Stimulated activated CD4-positive, alpha-beta T cell treated with anti-CD3 and anti-CD28 coated beads, Interleukin-1b, Interleukin-23, amount 100 ng/mL, for 1 hour (primary cell): ENCODE measurements at regions not wholly inside any gene's neighbourhood (a gene's known extent, or its start where the extent isn't known, plus 50 kb on each side); places are given as distances from the start of the nearest gene placed in this dataset.
"Not testable (repeated sequence)": the region's sequence is repeated elsewhere in the genome, so short reads cannot be mapped to it uniquely, and the experiment has no call there.

ENCODE experiments used
- DNase-seq, 2 donors: peaks; one replicate each; pipeline ENCODE4 v3.0.0-alpha.2; 2020; ENCODE audit warnings: low read depth in 2 of 2

DNA sequence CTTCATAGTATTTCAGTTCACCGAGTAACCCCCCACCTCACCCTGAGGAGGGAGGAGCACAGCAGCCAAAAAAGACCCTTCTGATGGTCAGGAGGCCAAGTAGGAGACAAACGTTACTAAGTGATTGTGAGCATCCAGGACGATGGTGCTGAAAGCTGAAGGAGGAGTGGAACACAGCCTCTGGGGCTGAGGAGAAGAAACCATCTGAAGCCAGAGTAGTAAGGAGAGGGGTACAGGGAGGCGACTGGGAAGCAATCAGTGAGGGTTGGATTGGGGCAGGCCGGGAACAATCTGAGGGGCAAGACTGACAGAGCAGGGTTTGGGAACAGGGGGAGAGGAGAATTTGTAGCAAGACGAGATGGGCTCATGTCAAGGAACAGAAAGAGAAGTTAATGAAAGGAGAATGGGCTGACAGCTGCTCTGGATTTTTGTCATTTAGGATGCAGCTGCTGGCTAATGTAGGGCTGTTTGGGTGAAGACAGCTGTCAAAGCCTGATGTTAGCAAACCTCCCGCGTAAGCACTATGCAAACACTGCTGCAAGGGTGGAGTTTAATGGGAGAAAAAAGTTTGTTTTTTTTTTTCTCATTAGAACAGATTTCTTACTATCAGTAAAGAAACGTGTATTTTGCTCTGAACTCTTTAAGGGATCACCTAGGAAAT lies 622.2 kb downstream of the EDEM1 start:
- no peak for DNase-seq

DNA sequence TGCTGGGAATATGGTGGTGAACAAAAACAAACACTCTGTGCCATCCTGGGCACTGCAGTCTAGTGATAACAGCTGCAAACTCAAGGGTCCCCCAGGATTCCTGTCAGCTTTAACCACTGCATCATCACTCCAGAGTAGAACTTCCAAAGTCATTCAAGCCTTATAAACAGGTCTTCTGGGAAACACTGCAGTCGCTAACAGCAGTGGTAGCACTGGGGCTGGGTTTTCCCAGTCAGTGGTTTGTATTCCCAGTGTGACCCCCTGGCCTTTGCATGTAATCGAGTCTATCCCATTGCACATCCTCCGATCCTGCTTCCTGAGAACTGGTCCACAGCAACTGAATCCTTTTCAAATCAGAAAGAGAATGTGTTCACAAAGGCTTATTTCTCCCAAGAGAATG lies 623.5 kb downstream of the EDEM1 start:
- DNase-seq, result no peak

DNA sequence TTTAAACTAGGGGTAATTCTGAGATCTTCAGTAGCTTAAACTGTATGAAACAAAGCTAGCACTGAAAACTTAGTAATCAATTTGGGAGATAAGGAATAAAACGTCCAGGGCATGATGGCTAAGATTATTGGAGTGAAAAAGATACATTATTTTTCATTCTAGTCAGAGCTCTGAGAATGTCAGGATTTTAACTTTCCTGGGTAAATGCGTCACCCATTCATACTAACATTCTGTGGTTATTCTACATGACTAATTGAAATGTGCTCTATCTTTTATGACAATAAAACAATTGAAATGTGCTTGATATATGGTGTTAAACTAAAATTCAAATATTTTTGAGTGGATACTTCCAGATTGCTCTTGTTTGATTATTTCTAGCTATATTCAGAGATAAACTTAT lies 626.0 kb downstream of the EDEM1 start:
- DNase-seq, result no peak

DNA sequence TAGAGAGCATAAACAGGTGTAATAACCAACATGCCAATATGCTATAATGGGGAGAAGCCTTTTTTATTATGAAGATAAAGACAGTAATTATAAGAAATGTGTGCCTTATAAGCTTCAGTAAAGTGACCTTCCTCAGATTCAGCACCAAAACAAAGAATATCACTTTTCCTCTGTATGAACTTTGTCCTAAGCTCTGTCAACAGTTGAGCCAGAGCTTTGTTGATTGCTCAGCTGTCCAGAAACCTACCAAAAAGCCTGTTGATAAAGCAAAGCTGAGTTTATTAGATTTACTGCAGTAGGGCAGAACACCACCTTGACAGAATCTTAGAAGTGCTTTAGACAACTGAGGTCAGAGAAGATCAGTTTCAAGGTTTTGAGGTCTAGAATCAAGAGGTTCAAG lies 635.3 kb downstream of the EDEM1 start:
- DNase-seq, result no peak

DNA sequence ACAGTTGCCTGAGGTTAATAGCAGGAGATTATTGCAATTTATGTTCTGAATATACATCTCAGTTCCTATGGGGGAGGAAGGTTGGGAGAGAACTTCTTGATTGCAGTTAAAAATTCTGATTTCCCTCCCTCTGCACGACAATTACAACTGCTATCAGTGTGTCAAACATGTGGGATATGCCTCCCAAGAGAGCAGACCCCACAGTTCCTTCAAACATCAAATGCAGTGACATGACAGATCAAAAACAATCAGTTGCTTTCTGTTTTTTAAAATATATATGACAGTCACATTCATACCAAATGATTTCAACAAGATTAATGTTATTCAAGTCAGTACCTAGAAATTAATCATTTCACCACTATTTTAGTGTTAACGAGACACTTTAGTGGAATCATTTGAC lies 639.0 kb downstream of the EDEM1 start:
- DNase-seq, result no peak

DNA sequence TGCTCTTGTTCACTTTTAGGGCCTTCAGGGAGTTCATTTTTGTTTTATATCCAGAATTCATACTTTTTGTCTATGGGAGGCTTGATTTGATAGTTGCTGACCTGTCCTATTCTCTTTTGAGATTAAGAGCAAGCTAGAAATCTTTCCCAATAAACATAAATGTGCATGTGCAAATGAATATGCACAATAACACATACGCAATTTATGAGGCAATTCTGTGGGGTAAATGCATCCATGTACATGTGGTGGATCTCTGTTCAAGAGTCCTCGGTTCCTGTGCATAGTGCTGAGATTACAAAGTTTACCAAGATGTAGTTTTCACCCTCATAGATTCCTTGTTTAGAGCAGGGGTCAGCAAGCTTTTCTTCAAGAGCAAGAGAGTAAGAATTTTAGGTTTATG lies 640.7 kb downstream of the EDEM1 start:
- DNase-seq, result no peak

DNA sequence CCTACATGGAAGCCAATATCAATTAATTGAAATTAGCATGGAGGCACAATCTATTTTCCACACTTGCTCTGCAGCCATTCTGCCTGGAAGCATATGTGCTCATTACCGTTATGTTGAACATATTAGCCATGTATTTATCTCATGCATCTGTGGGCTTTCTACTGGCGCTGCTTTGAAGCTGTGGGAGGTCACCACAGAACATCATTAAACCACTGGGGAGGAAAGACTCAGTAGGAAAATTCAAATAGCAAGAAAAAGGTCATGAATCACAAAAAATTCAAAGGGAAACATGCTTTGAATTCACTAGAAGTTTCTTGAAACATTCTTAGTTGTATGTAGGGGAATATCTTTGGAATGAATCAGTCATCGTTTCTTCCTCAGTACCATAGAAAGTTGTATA lies 652.5 kb downstream of the EDEM1 start:
- DNase-seq, result no peak

DNA sequence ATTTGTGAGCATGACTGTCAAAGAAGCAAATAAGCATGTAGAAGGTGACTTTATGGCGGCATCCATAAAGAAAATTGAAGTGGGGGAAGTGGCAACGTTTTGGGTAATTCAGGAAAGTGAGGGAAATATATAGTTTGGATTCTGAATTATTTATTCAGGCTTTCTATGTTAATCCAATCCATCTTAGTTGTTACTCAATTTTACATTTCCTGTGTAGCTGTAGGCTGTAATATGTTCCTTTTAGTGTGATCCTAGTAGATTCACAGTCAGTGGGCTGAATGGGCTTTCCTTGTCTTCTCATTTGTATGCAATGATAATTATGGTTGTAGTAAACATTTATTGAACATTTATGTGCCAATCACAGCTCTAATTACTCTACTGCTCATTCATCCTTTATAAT lies 654.1 kb downstream of the EDEM1 start:
- no peak for DNase-seq

DNA sequence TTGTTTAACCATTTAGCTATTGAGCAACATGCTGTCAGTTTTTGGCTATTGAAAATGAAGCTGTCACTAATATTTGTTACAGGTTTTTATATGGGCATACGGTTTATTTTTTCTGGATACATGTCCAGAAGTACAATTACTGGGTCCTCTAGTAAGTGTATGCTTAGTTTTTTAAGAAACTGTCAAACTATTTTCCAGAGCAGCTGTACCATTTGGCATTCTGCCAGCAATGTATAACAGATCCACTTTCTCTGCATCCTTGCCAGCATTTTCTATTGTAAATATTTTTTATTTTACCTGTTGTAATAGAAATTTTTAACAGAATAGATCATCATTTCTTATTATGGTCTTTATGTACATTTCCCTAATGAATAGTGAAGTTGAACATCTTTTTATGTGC lies 658.8 kb downstream of the EDEM1 start:
- no peak for DNase-seq

DNA sequence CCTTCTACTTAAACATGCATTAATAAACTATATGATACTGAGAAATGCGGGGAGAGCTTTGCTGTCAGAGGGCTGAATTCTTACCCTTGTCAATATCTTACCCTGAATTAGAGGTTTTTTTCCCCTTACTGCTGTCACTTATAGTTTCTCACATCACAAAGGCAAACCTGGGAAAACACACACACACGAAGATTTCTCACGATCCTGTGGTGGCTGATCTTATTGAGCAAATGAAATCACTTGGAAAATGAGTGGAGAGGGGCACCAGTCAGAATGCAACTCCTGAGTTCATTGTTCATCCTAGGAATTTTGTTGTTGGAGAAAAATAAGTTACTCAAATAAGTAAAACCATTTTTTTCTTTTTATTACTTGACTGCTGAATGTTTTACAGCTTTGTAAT lies 673.6 kb downstream of the EDEM1 start:
- no peak for DNase-seq

DNA sequence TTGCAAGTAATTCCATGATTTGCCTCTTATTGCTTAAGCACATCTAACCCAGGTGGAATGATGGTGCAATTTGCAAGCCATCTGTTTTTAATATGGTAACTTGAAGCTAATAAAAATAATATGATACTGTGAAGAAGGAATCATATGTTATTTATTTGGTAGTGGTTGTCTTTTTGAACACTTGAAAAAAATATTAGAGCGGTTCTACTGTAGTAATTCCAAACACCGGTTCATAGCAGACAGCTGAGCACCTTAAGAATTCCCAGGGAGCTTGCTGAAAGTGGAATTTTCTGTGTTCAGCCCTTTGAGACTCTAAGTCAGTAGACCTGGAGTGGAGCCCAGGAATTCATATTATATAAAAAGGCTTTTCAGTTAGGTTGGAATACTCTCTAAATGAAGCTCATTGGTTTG lies 687.4 kb downstream of the EDEM1 start:
- no peak for DNase-seq

DNA sequence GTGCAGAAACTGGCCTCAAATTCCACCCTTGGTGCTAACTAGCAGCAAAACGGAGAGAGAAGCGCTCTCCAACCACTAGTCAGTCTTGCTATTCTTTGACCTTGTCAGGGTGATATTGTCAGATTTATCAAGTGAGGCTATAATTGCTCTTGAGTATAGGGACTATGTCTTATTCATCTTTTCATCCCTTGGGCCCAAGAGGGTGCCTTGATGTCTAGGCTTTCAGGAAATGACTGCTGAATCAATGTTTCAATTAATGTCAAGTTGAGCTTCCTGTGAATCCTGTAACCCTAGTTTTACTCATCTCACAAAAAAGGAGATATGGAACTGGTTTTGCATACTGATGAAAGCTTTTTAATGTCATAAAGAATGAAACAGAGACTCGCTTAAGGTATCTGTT lies 701.3 kb downstream of the EDEM1 start:
- no peak for DNase-seq

DNA sequence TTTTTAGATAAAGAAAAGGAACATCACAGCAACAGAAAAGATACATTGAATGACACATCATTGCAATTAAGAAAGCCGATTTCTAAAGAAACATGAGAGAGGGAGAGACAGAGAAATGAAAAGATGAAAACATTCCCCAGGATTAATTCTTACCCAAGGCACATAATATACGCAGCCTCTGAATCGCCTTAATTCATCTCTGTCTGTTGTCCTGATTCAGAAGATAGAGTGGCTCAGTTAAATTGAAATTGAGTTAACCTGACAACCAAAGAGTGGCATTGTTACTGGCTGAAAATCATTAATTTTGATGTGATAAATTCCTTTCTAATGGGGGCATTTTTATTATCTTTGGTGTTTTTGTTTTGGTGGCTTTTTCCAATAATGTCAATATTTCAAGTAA lies 701.9 kb downstream of the EDEM1 start:
- no peak for DNase-seq

DNA sequence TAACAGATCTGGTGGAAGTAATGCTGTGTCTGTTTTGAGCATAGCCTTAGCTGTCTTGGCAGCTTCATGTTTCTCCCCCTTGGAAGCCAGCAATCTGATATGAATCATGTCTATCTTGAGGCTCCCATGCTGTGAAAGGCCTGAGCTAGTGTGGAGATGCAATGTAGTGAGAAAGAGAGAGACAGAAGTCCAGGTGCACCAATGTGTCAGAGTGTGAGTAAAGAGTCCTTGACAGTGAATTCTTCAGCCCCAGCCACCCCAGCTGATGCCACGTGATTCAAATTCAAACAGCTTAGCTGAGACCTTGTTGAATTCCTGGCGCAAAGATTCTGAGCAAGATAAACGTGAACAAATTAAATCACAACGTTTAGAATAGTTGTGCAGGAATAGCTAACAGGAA lies 704.2 kb downstream of the EDEM1 start:
- DNase-seq, result no peak

DNA sequence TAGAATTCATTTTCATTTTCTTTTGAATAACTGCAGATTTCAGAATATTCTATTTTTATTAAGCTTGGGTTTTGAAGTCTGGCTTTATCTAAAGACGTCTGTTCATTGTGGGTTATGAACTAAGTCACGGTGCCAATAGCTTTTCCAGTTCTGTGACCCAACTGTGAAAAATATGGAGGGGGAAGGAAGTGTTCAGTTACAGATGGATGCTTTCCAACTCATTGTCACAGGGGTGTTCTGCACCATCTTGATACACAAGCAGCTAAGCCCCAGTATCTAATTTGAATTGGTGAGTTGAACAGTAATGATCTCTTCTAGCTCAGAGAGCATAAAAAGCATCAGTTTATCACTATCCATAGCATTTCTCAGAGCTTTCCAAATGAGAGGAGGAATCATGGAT lies 710.6 kb downstream of the EDEM1 start:
- no peak for DNase-seq

DNA sequence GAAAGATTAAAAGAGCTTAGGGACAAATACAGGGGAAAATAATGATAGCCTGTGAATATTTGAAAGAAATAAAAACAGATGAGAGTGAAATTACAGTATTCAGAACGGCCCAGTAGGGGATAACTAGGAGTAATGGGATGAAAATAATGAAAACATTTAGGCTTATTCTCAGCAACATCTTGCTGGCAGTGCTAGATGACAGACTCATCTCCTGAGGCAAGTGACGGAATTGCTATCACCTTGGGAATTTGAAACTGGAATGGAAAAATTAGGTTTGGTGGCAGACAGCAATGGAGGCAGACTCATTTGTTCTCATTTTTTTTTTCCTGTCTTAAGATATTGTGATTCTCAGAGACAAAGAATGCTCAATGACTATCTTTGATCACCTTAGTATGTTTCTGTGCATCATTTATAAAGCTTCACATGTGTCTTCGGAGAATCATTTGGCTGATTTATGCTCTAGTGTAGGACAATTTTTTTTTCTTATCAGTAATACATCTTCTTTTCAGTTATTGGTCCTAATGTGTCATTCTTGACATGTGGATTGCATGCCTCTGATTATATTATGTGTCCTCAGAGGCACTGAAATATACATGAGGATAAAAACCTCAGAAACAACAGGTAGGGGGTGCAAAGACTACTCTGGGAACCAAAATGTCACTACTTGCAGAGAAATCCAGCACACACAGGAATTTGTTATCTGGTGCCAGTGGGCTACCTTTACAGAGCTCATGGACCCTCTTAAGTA lies 711.7 kb downstream of the EDEM1 start:
- DNase-seq, result no peak

DNA sequence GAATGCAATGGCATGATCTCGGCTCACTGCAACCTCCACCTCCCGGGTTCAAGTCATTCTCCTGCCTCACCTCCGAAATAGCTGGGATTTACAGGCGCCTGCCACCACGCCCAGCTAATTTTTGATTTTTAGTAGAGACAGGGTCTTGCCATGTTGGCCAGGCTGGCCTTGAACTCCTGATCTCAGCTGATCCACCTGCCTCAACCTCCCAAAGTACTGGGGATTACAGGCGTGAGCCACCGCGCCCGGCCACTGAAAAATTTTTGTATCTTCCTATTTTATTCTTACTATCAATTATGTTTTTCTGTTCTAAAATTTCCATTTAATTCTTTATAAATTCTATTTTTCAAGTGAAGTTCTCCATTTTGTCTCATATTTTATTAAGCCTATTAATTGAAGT lies 730.4 kb downstream of the EDEM1 start:
- DNase-seq, result no peak

DNA sequence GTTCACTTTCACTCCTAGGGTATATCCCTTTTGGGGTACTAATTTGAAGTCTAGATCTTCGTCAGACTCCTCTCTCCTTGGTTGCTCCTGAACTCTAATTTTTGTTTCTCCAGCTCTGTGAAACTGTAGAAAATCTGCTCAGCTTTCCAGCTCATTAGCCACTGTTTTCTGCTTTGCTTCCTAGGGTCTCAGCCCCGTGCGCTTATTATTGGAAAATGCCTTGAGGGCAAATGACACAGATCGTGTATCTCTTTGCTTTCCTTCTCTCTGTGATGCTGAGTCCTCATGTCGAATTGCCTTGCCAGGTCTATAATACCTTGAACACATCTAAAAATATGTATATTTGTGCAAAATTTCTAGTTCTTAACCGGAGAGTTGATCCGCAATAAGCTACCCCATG lies 731.1 kb downstream of the EDEM1 start:
- DNase-seq, result no peak

DNA sequence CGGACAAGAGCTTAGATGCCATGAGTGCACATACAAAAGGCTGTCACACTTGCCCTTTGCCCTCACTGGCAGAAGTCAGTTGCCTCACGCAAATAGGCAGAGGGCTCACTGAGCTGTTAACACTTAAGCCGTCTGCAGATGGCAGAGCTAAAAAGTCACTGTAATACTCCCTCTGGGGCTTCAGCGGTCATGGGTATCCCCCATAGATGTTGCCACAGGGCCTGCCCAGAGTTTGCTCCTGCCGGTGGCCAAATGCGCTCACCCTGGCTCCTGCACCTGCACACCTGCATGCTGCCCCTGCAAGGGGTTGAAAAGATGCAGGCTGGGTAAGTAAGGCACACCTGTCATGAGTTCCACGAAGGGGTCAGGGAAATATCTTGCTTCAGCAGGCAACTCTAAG lies 741.5 kb downstream of the EDEM1 start:
- DNase-seq, result no peak

DNA sequence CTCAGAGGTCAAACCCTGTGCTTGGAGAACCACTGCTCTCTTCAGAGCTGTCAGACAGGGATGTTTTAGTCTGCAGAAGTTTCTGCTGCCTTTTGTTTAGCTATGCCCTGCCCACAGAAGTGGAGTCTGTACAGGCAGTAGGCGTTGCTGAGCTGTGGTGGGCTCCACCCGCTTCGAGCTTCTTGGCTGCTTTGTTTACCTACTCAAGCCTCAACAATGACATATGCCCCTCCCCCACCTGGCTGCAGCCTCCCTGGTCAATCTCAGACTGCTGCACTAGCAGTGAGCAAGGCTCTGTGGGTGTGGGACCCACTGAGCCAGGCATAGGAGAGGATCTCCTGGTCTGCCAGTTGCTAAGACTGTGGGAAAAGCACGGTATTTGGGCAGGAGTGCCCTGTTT lies 756.6 kb downstream of the EDEM1 start:
- DNase-seq, result not testable (repeated sequence)

DNA sequence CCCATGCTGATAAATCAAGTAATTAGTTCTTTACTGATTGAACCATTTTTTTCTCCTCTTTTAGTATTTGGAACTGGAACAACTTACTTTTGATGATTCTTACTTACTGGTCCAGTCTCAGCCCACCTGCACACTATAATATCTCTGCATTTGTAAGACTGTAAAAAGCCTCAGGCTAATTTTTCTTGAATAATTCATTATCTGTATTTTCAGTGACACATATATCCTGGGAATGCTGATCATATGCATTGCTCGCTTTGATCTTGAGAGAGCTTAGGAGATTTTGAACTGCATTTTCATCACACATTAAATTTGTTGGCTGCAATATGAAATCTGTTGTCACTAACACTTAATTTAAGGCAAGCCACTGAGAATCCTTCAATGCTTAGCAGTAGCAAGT lies 760.6 kb downstream of the EDEM1 start:
- no peak for DNase-seq

DNA sequence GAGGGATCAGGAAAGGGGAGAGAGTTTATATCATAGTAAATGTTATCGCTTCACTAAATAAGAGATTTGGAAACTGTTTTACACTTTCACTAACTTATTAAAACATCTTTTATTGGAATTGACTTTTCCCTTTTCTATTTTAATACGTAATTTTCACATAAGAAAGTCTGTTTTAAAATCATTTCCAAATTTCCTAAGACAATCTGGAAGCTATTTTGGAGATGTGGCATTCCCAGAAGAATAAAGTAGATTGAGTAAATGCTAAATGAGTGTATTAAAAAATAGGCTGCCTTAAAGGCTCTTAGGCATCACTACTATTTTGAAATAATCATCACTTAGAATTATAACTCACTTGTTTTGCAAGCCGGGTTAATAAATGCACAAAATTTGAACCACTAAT lies 763.5 kb downstream of the EDEM1 start:
- no peak for DNase-seq

DNA sequence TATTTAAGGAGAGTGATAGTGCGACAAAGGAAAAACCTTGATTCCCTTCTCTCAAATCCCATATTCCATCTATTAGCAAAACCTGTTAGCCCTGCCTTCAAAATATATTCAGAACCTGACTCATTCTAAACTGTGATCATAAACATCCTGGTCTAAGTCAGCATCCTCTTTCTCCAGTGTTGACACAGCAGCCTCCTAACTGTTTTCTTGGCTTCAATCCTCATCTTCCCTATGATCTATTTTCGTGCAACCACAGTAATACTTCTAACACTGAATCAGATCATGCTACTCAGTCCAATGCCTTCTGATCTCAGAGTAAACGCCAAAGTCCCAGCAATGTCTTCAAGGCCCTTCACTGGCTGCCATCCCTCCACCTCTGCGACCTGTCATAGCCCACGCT lies 785.1 kb downstream of the EDEM1 start:
- no peak for DNase-seq
